K562 (cell line): ENCODE measurements at regions not wholly inside any gene's neighbourhood (a gene's known extent, or its start where the extent isn't known, plus 50 kb on each side); places are given as distances from the start of the nearest gene placed in this dataset.

Source experiments
- ATAC-seq: fragments of 200-7000 bp; cut with Tn5 transposase; 3 replicates; pipeline ENCODE4 v1.9.1; 2020; ENCODE audit warnings: moderate library complexity
- BruUV-seq: library from RNA; stranded (reverse); fragments of 400-500 nt; replicated peaks from 2 replicates; lab custom pipeline; 2021; lab: Mats Ljungman, UMichigan
- CTCF ChIA-PET: fragments of 300-600 bp; formaldehyde crosslinking; extraction: SDS; loops from one replicate; lab custom pipeline; 2021; ENCODE audit warnings: low intra/inter-chr PET ratio; lab: Yijun Ruan, JAX
- POLR2A ChIA-PET: fragments of 300-600, 350-650 bp; sonication (Branson Sonifier 250); formaldehyde crosslinking; extraction: SDS; loops from one replicate; lab custom pipeline; 2021; ENCODE audit warnings: antibody characterized with exemption, inconsistent platforms; lab: Yijun Ruan, JAX
- DNase-seq, 4 experiments: peaks; one replicate each; pipeline versions ENCODE4 v3.0.0 to v3.0.0-alpha.2; 2011 to 2018; ENCODE audit warnings: low spot score in 3 of 4, mixed read lengths in 3 of 4; ENCODE audit errors: extremely low read depth in 1 of 4
- FAIRE-seq: peaks from 2 replicates; lab custom pipeline; 2011; peaks lifted over from hg19 to GRCh38; lab: Jason Lieb, UNC
- H2AFZ ChIP-seq: 2 replicates; pipeline ENCODE4 v1.6.0; 2011; ENCODE audit warnings: low read depth, low read length, control low read depth, inconsistent platforms
- H3K27ac ChIP-seq: fragments of 200-600 bp; 3 replicates; pipeline ENCODE4 v1.8.0; 2011; ENCODE audit warnings: low read depth, mild to moderate bottlenecking, control low read depth, inconsistent platforms, low read length, moderate library complexity, mixed read lengths; ENCODE audit errors: extremely low read depth
- H3K27me3 ChIP-seq, 2 experiments: fragments of 300-600 bp in 1 of 2; 2 replicates in 1 of 2; 3 replicates in 1 of 2; pipeline versions ENCODE4 v1.6.0 to v1.8.0; 2011; ENCODE audit warnings: inconsistent platforms in 2 of 2, low read length in 2 of 2, mild to moderate bottlenecking in 1 of 2, mixed read lengths in 1 of 2, moderate library complexity in 1 of 2; ENCODE audit not compliant: control insufficient read depth in 2 of 2, insufficient read depth in 2 of 2
- H3K36me3 ChIP-seq: fragments of 300-600 bp; 3 replicates; pipeline ENCODE4 v1.8.0; 2011; ENCODE audit warnings: mild to moderate bottlenecking, low read length, inconsistent platforms; ENCODE audit not compliant: control insufficient read depth, insufficient read depth
- H3K4me1 ChIP-seq, 2 experiments: fragments of 200-600 bp in 1 of 2; replicated peaks in 1 of 2; 2 replicates in 1 of 2; 3 replicates in 1 of 2; pipeline versions ENCODE4 v1.5.1 to v1.8.0; 2011; ENCODE audit warnings: inconsistent platforms in 2 of 2, low read length in 2 of 2, mild to moderate bottlenecking in 1 of 2, mixed read lengths in 1 of 2, moderate library complexity in 1 of 2; ENCODE audit not compliant: control insufficient read depth in 2 of 2, insufficient read depth in 2 of 2
- H3K4me2 ChIP-seq: 2 replicates; pipeline ENCODE4 v1.6.1; 2011; ENCODE audit warnings: low read length, control low read depth, inconsistent platforms, mixed read lengths; ENCODE audit not compliant: insufficient read depth
- H3K4me3 ChIP-seq: fragments of 200-600 bp; sonication (generic), shearing (Covaris generic); 2 replicates; pipeline ENCODE4 v1.5.1; 2016; ENCODE audit warnings: control low read depth, inconsistent platforms
- H3K79me2 ChIP-seq: fragments of 200-600 bp; 3 replicates; pipeline ENCODE4 v1.8.0; 2011; ENCODE audit warnings: low read length, inconsistent platforms; ENCODE audit not compliant: control insufficient read depth, insufficient read depth
- H3K9ac ChIP-seq, 2 experiments: 2 replicates each; pipeline versions ENCODE4 v1.6.0 to v1.6.1; 2011; ENCODE audit warnings: low read depth in 2 of 2, low read length in 2 of 2, control low read depth in 1 of 2, inconsistent platforms in 1 of 2, mild to moderate bottlenecking in 1 of 2, mixed read lengths in 1 of 2; ENCODE audit not compliant: insufficient read depth in 1 of 2
- H3K9me1 ChIP-seq: one replicate; pipeline ENCODE4 v1.6.0; 2011; ENCODE audit warnings: inconsistent platforms, mild to moderate bottlenecking, low read length, moderate library complexity; ENCODE audit not compliant: control insufficient read depth, insufficient read depth
- H3K9me3 ChIP-seq: replicated peaks from 2 replicates; pipeline ENCODE4 v1.5.1; 2011; ENCODE audit warnings: low read depth, low read length, inconsistent platforms; ENCODE audit not compliant: control insufficient read depth, insufficient read depth
- H4K20me1 ChIP-seq: replicated peaks from 2 replicates; pipeline ENCODE4 v1.6.1; 2011; ENCODE audit warnings: low read length, inconsistent platforms, mixed read lengths; ENCODE audit not compliant: control insufficient read depth, insufficient read depth
- ADNP ChIP-seq: fragments of 200-800 bp; sonication (Bioruptor generic); IDR thresholded peaks from 2 replicates; pipeline ENCODE4 v1.6.1; 2016; ENCODE audit warnings: missing genetic modification characterization, missing compliant biosample characterization
- AFF1 ChIP-seq, 2 experiments: fragments of 450-650 bp; IDR thresholded peaks; 2 replicates each; pipeline ENCODE4 v1.6.1; 2018; ENCODE audit warnings: mild to moderate bottlenecking in 2 of 2, low read depth in 1 of 2; ENCODE audit not compliant: partially characterized antibody in 2 of 2
- FIP1L1 ChIP-seq: fragments of 200-400 bp; formaldehyde crosslinking; IDR thresholded peaks from 2 replicates; pipeline ENCODE4 v1.6.1; 2018; ENCODE audit warnings: mild to moderate bottlenecking, low read depth, low read length; ENCODE audit not compliant: poor library complexity, severe bottlenecking
- KDM5B ChIP-seq: fragments of 200-600 bp; sonication (generic); IDR thresholded peaks from 2 replicates; pipeline ENCODE4 v1.6.1; 2012; ENCODE audit warnings: low read depth, mild to moderate bottlenecking, moderate library complexity, low read length, control low read depth, inconsistent platforms; ENCODE audit not compliant: insufficient replicate concordance
- PHB2 ChIP-seq: fragments of 450-650 bp; IDR thresholded peaks from 2 replicates; pipeline ENCODE4 v1.6.1; 2017; ENCODE audit warnings: low read depth
- SETDB1 ChIP-seq: IDR thresholded peaks from one replicate; pipeline ENCODE4 v1.6.1; 2012; ENCODE audit warnings: low read length, control low read depth, inconsistent platforms
- SMARCC2 ChIP-seq: fragments of 450-650 bp; IDR thresholded peaks from 2 replicates; pipeline ENCODE4 v1.6.1; 2017; ENCODE audit warnings: antibody characterized with exemption, moderate library complexity, mild to moderate bottlenecking, low read depth
- SNRNP70 ChIP-seq: fragments of 200-400 bp; formaldehyde crosslinking; optimal IDR thresholded peaks from 2 replicates; pipeline ENCODE3; 2017; ENCODE audit warnings: low read depth, low read length
- TAF15 ChIP-seq: fragments of 200-400 bp; formaldehyde crosslinking; IDR thresholded peaks from 2 replicates; pipeline ENCODE4 v1.6.1; 2017; ENCODE audit warnings: mild to moderate bottlenecking, low read depth, low read length, moderate library complexity
- TEAD2 ChIP-seq: fragments of 450-650 bp; IDR thresholded peaks from 2 replicates; pipeline ENCODE4 v1.6.1; 2016; ENCODE audit warnings: missing genetic modification characterization, control low read depth, missing compliant biosample characterization
- ZKSCAN3 ChIP-seq: fragments of 250-450 bp; sonication (Bioruptor Pico); IDR thresholded peaks from 2 replicates; pipeline ENCODE4 v1.4.0; 2020
- ZNF589 ChIP-seq: fragments of 200-800 bp; sonication (Bioruptor generic); IDR thresholded peaks from 2 replicates; pipeline ENCODE4 v1.6.1; 2016; ENCODE audit warnings: low read depth, missing genetic modification characterization, missing compliant biosample characterization
- ZNF668 ChIP-seq: fragments of 250-450 bp; sonication (Bioruptor Pico); IDR thresholded peaks from 2 replicates; pipeline ENCODE4 v1.8.0; 2022; ENCODE audit warnings: mild to moderate bottlenecking, inconsistent platforms
- ZNF77 ChIP-seq: fragments of 250-450 bp; sonication (Bioruptor Pico); IDR thresholded peaks from 2 replicates; pipeline ENCODE4 v1.5.0; 2020
- WGBS: fragments of 100-300 bp; shearing (Covaris generic); methylation state at CpG from one replicate; pipeline ENCODE4 v1.1.6; 2016; ENCODE audit warnings: low coverage, mixed read lengths; ENCODE audit not compliant: insufficient coverage; ENCODE audit errors: missing lambda C conversion rate; 5-methylcytosine and 5-hydroxymethylcytosine counted together
- in situ Hi-C: fragments of 300-500 bp; cut with MboI; formaldehyde crosslinking; loops from 4 replicates; pipeline ENCODE4 v1.15.0; 2018; ENCODE audit warnings: inconsistent platforms, mixed read lengths
- intact Hi-C: fragments of 100-400 bp; cut with micrococcal nuclease; formaldehyde crosslinking; loops from 2 replicates; pipeline ENCODE4 v1.14.2; 2022

GRCh38 chrX:68918202-68918601, 89.4 kb downstream of the EFNB1 start:
- Histone ChIP-seq H3K9ac (no peak overlapping the region), H3K79me2 (no peaks in the 10 kb centered on the region), H3K4me1 (no peaks in the 10 kb centered on the region), H3K27me3 (0 out of 5 replicates have a peak, but pooled peaks cover 0 to 5% of the 10 kb centered on the region in 2 experiments), H3K9me3 (no peaks in the 10 kb centered on the region), H3K36me3 (no peaks in the 10 kb centered on the region), H3K27ac (no peak overlapping the region), H4K20me1 (peaks cover 8% of the 10 kb centered on the region; the same call in 1 of the 2 replicates), H2AFZ (no peak overlapping the region), H3K4me2 (no peak overlapping the region), H3K9me1 (no peaks in the 10 kb centered on the region)
- 0% methylated on average over 2 of the region's 2 CpGs for WGBS
- FAIRE-seq, result no peak
- no peak for ATAC-seq
- ChIA-PET CTCF (no interaction called here), POLR2A (no interaction called here)
- in situ Hi-C loops, result no loop called here
- no TSS peak for BruUV-seq
- DNase-seq, result no peak
- no peak for TF ChIP-seq TEAD2
- TF ChIP-seq, all 486 proteins: peak for 0
- intact Hi-C loops, result no loop called here
- H3K4me3 ChIP-seq, result no peak overlapping the region

GRCh38 chrX:68917799-68918198, 89.0 kb downstream of the EFNB1 start:
- intact Hi-C loops (no loop called here), in situ Hi-C loops (no loop called here)
- Histone ChIP-seq H3K27me3 (peaks cover 0 to 7% of the 10 kb centered on the region in 2 experiments; a peak in 1 of 5 replicates), H2AFZ (no peak overlapping the region), H3K79me2 (no peaks in the 10 kb centered on the region), H4K20me1 (peaks cover 8% of the 10 kb centered on the region; the same call in 1 of the 2 replicates), H3K4me3 (no peak overlapping the region), H3K9me1 (no peaks in the 10 kb centered on the region), H3K4me1 (no peaks in the 10 kb centered on the region), H3K36me3 (no peaks in the 10 kb centered on the region), H3K9me3 (no peaks in the 10 kb centered on the region), H3K4me2 (no peak overlapping the region), H3K9ac (no peak overlapping the region), H3K27ac (no peak overlapping the region)
- POLR2A ChIA-PET, result no interaction called here
- TF ChIP-seq ADNP (tag) (no peak), ZNF77 (no peak), SMARCC2 (no peak), ZKSCAN3 (CRISPR knock-in tag) (no peak), AFF1 (IDR thresholded peaks at IDR 0.05; ENCODE audit: low read depth in 1 of 2, partially characterized antibody in 2 of 2) (no peak), FIP1L1 (no peak), ZNF589 (no peak), SETDB1 (no peak), TAF15 (no peak), SNRNP70 (no peak), KDM5B (no peak), ZNF668 (CRISPR knock-in tag) (no peak), PHB2 (no peak)
- DNase-seq, result no peak
- CTCF ChIA-PET, result no interaction called here
- FAIRE-seq, result no peak
- no peak for ATAC-seq
- BruUV-seq, result no TSS peak
